B cell (primary cell): ENCODE measurements at regions not wholly inside any gene's neighbourhood (a gene's known extent, or its start where the extent isn't known, plus 50 kb on each side); places are given as distances from the start of the nearest gene placed in this dataset.

Experiments used
- ATAC-seq: fragments of 200-7000 bp; cut with Tn5 transposase; one replicate; pipeline ENCODE4 v1.10.0; 2021; ENCODE audit warnings: low read depth, mild to moderate bottlenecking, moderate number of reproducible peaks, moderate library complexity
- CTCF ChIA-PET: fragments of 350-600 bp; sonication (Branson Sonifier 250); formaldehyde crosslinking; loops from one replicate; lab custom pipeline; 2021; ENCODE audit warnings: antibody characterized with exemption, inconsistent platforms; lab: Charles Lee
- POLR2A ChIA-PET: fragments of 350-600 bp; sonication (Branson Sonifier 250); formaldehyde crosslinking; loops from one replicate; lab custom pipeline; 2021; ENCODE audit warnings: antibody characterized with exemption; lab: Charles Lee
- DNase-seq: peaks from one replicate; pipeline ENCODE4 v3.0.0; 2013
- H2AFZ ChIP-seq: 2 replicates; pipeline ENCODE4 v1.6.1; 2012; ENCODE audit warnings: mild to moderate bottlenecking, low read depth, low read length; ENCODE audit not compliant: insufficient read depth, poor library complexity, severe bottlenecking
- H3K27ac ChIP-seq, 2 donors: 1 replicate in 1 of 2; 2 replicates in 1 of 2; pipeline ENCODE4 v1.5.1; 2012 to 2013; ENCODE audit warnings: low read length in 2 of 2, mild to moderate bottlenecking in 2 of 2, moderate library complexity in 1 of 2
- H3K27me3 ChIP-seq, 4 experiments: fragments of 200-600 bp in 1 of 4; sonication (generic) in 1 of 4; replicated peaks in 1 of 4; 1 replicate in 2 of 4; 2 replicates in 2 of 4; pipeline versions ENCODE4 v1.6.1 to v1.7.0; 2013 to 2016; ENCODE audit warnings: low read length in 3 of 4, mild to moderate bottlenecking in 2 of 4, mixed read lengths in 1 of 4, moderate library complexity in 1 of 4; ENCODE audit not compliant: insufficient read depth in 4 of 4, control insufficient read depth in 3 of 4; ENCODE audit errors: control extremely low read depth in 1 of 4
- H3K36me3 ChIP-seq, 2 experiments: replicated peaks in 1 of 2; 1 replicate in 1 of 2; 2 replicates in 1 of 2; pipeline versions ENCODE4 v1.6.1 to v1.7.1; 2013; ENCODE audit warnings: low read length in 1 of 2; ENCODE audit not compliant: insufficient read depth in 2 of 2, control insufficient read depth in 1 of 2; ENCODE audit errors: control extremely low read depth in 1 of 2, extremely low read depth in 1 of 2
- H3K4me1 ChIP-seq, 2 donors: fragments of 200-600 bp in 1 of 2; sonication (generic) in 1 of 2; 1 replicate in 1 of 2; 2 replicates in 1 of 2; pipeline versions ENCODE4 v1.5.1 to v1.6.1; 2013 to 2017; ENCODE audit warnings: low read length in 2 of 2; ENCODE audit not compliant: control insufficient read depth in 2 of 2, insufficient read depth in 2 of 2
- H3K4me2 ChIP-seq: replicated peaks from 2 replicates; pipeline ENCODE3; 2012; ENCODE audit warnings: mild to moderate bottlenecking, low read depth, low read length; ENCODE audit not compliant: poor library complexity, severe bottlenecking
- H3K4me3 ChIP-seq, 5 experiments: fragments of 200-600 bp in 1 of 5; sonication (generic) in 1 of 5; 1 replicate in 3 of 5; 2 replicates in 2 of 5; pipeline versions ENCODE4 v1.5.1 to v1.7.0; 2011 to 2016; ENCODE audit warnings: low read length in 4 of 5, mild to moderate bottlenecking in 4 of 5, low read depth in 2 of 5, control low read depth in 1 of 5, moderate library complexity in 1 of 5; ENCODE audit not compliant: insufficient read depth in 1 of 5; ENCODE audit errors: control extremely low read depth in 1 of 5, extremely low read depth in 1 of 5
- H3K79me2 ChIP-seq: fragments of 200-600 bp; sonication (generic); one replicate; pipeline ENCODE4 v1.6.0; 2016; ENCODE audit warnings: low read length; ENCODE audit not compliant: control insufficient read depth, insufficient read depth
- H3K9ac ChIP-seq: fragments of 200-600 bp; sonication (generic); 2 replicates; pipeline ENCODE4 v1.6.1; 2017; ENCODE audit warnings: mild to moderate bottlenecking, low read length, moderate library complexity
- H3K9me3 ChIP-seq, 3 donors: one replicate each; pipeline versions ENCODE4 v1.6.1 to v1.7.1; 2013; ENCODE audit warnings: low read length in 2 of 3; ENCODE audit not compliant: control insufficient read depth in 2 of 3, insufficient read depth in 1 of 3; ENCODE audit errors: control extremely low read depth in 1 of 3
- H4K20me1 ChIP-seq: 2 replicates; pipeline ENCODE4 v1.6.0; 2012; ENCODE audit warnings: mild to moderate bottlenecking, low read length; ENCODE audit not compliant: insufficient read depth, control insufficient read depth, poor library complexity, severe bottlenecking
- H3K27ac Mint-ChIP-seq: one replicate; pipeline ENCODE4 v1.8.0; 2021; ENCODE audit warnings: mixed read lengths
- H3K27me3 Mint-ChIP-seq: one replicate; pipeline ENCODE4 v1.8.0; 2021; ENCODE audit warnings: mixed read lengths
- H3K4me1 Mint-ChIP-seq: one replicate; pipeline ENCODE4 v1.8.0; 2021; ENCODE audit warnings: mixed read lengths
- H3K4me3 Mint-ChIP-seq: one replicate; pipeline ENCODE4 v1.8.0; 2021; ENCODE audit warnings: mixed read lengths
- H3K9me3 Mint-ChIP-seq: one replicate; pipeline ENCODE4 v1.8.0; 2022; ENCODE audit warnings: mixed read lengths; ENCODE audit not compliant: insufficient read depth
- EZH2 ChIP-seq: IDR thresholded peaks from 2 replicates; pipeline ENCODE4 v1.6.1; 2012; ENCODE audit warnings: borderline replicate concordance, low read depth, mild to moderate bottlenecking, moderate library complexity, low read length; ENCODE audit not compliant: insufficient read depth, poor library complexity, severe bottlenecking
- WGBS: methylation state at CpG from one replicate; pipeline ENCODE4 v1.1.5; 2013; ENCODE audit warnings: missing lambda C conversion rate; ENCODE audit not compliant: insufficient coverage; 5-methylcytosine and 5-hydroxymethylcytosine counted together
- intact Hi-C: fragments of 100-400 bp; cut with micrococcal nuclease; formaldehyde crosslinking; loops from one replicate; pipeline ENCODE4 v1.10.0; 2022
- TF ChIP-seq, protein P1 (sequence below): fragments of 200-600 bp; IDR thresholded peaks from one replicate; pipeline ENCODE4 v1.8.0; 2022; ENCODE audit warnings: antibody characterized with exemption, mild to moderate bottlenecking

DNA sequence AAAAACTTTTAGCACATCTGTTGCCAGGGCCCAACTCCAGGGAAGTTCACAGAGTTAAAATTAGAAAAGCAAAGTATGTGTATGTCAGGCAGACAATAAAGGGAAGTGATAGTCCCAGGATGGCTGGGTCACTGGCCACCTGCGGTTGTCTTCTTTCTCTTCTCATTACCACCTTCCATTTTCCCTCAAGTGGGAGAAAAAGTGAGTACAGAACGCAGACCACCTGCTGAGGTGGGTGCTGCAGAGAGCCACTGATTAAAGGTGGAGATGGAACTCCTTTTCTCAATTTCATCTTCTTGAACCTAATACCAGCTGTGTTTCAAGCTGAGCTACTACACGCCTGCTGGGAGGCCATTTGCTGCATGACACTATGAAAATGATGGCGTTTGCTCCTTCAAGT, 88.8 kb upstream of the PDE4B start:
- H3K27ac ChIP-seq: no peak overlapping the region
- H3K4me1 Mint-ChIP-seq: no peaks in the 10 kb centered on the region
- no peak overlapping the region for H3K9ac ChIP-seq
- POLR2A ChIA-PET: no interaction called here
- no peak overlapping the region for H3K4me3 ChIP-seq
- H3K27ac Mint-ChIP-seq: no peak overlapping the region
- H3K36me3 ChIP-seq: no peaks in the 10 kb centered on the region
- peaks cover 5% of the 10 kb centered on the region for H3K27me3 Mint-ChIP-seq
- DNase-seq (no peak), ATAC-seq (no peak)
- no peak overlapping the region for H3K4me3 Mint-ChIP-seq
- intact Hi-C loops: no loop called here
- CTCF ChIA-PET: interaction anchor here (2.7 to 3.2 kb wide), 2 partner anchors 12 to 16 kb away, joined by 9 to 20 read pairs; no protein-coding TSS in a partner anchor
- no peaks in the 10 kb centered on the region for H3K9me3 Mint-ChIP-seq
- peaks cover 0 to 4% (median 0%) of the 10 kb centered on the region in 3 donors for H3K9me3 ChIP-seq
- no peaks in the 10 kb centered on the region for H3K27me3 ChIP-seq
- no CpG with 5 or more reads among the region's 4 CpGs for WGBS
- H4K20me1 ChIP-seq: no peaks in the 10 kb centered on the region
- no peak overlapping the region for H3K4me2 ChIP-seq
- H2AFZ ChIP-seq: no peak overlapping the region
- no peak for TF ChIP-seq EZH2
- TF ChIP-seq, protein P1, sequence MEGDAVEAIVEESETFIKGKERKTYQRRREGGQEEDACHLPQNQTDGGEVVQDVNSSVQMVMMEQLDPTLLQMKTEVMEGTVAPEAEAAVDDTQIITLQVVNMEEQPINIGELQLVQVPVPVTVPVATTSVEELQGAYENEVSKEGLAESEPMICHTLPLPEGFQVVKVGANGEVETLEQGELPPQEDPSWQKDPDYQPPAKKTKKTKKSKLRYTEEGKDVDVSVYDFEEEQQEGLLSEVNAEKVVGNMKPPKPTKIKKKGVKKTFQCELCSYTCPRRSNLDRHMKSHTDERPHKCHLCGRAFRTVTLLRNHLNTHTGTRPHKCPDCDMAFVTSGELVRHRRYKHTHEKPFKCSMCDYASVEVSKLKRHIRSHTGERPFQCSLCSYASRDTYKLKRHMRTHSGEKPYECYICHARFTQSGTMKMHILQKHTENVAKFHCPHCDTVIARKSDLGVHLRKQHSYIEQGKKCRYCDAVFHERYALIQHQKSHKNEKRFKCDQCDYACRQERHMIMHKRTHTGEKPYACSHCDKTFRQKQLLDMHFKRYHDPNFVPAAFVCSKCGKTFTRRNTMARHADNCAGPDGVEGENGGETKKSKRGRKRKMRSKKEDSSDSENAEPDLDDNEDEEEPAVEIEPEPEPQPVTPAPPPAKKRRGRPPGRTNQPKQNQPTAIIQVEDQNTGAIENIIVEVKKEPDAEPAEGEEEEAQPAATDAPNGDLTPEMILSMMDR: no peak
- no peaks in the 10 kb centered on the region for H3K79me2 ChIP-seq
- H3K4me1 ChIP-seq: no peaks in the 10 kb centered on the region

DNA sequence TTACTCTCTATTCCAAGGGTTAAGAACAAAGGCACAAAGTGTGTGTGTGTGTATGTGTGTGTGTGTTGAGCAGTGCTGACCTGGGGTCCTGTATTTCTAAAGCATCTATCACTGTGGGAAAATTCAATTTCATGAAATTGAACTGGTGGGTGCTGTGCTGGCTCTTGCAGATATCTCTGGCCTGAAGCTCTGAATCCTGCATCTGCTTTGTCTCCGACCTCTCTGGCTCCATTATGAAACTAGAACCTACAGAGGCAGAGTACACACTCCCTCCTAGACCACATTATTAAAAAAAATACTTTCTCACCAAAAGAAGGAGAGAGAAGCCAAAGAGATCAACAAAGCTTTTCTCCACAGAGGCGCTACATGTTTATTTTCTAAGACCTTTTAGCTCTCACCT, 88.4 kb upstream of the PDE4B start:
- Histone ChIP-seq H3K27me3 (no peaks in the 10 kb centered on the region), H4K20me1 (no peaks in the 10 kb centered on the region), H3K9me3 (peaks cover 0 to 4% (median 0%) of the 10 kb centered on the region in 3 donors), H3K9ac (no peak overlapping the region), H3K36me3 (no peaks in the 10 kb centered on the region), H2AFZ (no peak overlapping the region), H3K79me2 (no peaks in the 10 kb centered on the region), H3K4me3 (no peak overlapping the region), H3K4me2 (no peak overlapping the region), H3K27ac (no peak overlapping the region), H3K4me1 (no peaks in the 10 kb centered on the region)
- TF ChIP-seq, protein P1: no peak
- TF ChIP-seq EZH2: no peak
- no CpG with 5 or more reads among the region's 2 CpGs for WGBS
- Mint-ChIP-seq H3K27me3 (peaks cover 5% of the 10 kb centered on the region), H3K27ac (no peak overlapping the region), H3K9me3 (no peaks in the 10 kb centered on the region), H3K4me1 (no peaks in the 10 kb centered on the region), H3K4me3 (no peak overlapping the region)
- CTCF ChIA-PET: interaction anchor here (2.7 to 3.2 kb wide), 2 partner anchors 12 to 16 kb away, joined by 9 to 20 read pairs; no protein-coding TSS in a partner anchor
- ATAC-seq (no peak), DNase-seq (no peak)
- POLR2A ChIA-PET: no interaction called here
- intact Hi-C loops: no loop called here
